ENCODE measurements at regions not wholly inside any gene's neighbourhood (a gene's known extent, or its start where the extent isn't known, plus 50 kb on each side); places are given as distances from the start of the nearest gene placed in this dataset.

GRCh38 chr1:182146286-182146685, 84.8 kb upstream of the ZNF648 start:
- no peak overlapping the region for H3K4me2 ChIP-seq (ENCODE audit: insufficient read depth, low read length)
- no peaks in the 10 kb centered on the region for H3K79me2 ChIP-seq (ENCODE audit: control insufficient read depth, insufficient read depth, low read length)
- no peaks in the 10 kb centered on the region for H4K20me1 ChIP-seq (replicated peaks; ENCODE audit: control insufficient read depth, insufficient read depth, low read length)
- H3K4me1 ChIP-seq (replicated peaks in 1 of 2; ENCODE audit: control insufficient read depth in 2 of 2, insufficient read depth in 2 of 2, low read length in 2 of 2): peaks cover 12 to 28% of the 10 kb centered on the region in 2 experiments
- no peak overlapping the region for H3K4me3 ChIP-seq
- BruUV-seq (replicated peaks): no TSS peak
- DNase-seq (ENCODE audit: extremely low read depth in 1 of 4, low spot score in 3 of 4) (no peak), FAIRE-seq (no peak), ATAC-seq (no peak)
- no peaks in the 10 kb centered on the region for H3K36me3 ChIP-seq (ENCODE audit: control insufficient read depth, insufficient read depth, low read length)
- intact Hi-C loops (cut with micrococcal nuclease) (no loop called here), in situ Hi-C loops (cut with MboI) (no loop called here)
- H3K27me3 ChIP-seq (ENCODE audit: control insufficient read depth in 2 of 2, insufficient read depth in 2 of 2, low read length in 2 of 2): no peaks in the 10 kb centered on the region
- no peak overlapping the region for H2AFZ ChIP-seq (ENCODE audit: low read depth, low read length)
- WGBS (ENCODE audit: insufficient coverage, low coverage, missing lambda C conversion rate): 79% methylated on average over 5 of the region's 5 CpGs
- no peak for TF ChIP-seq PTTG1 (tag; IDR thresholded peaks at IDR 0.05; ENCODE audit: low read depth)
- TF ChIP-seq HNRNPL (IDR thresholded peaks at IDR 0.05; ENCODE audit: low read depth, low read length): no peak
- no peak for TF ChIP-seq SNAPC5 (CRISPR knock-in tag; IDR thresholded peaks at IDR 0.05)
- POLR2A ChIA-PET: interaction anchor here (0.6 to 7.7 kb wide), 5 partner anchors 10 to 286 kb away, joined by 3 to 137 read pairs (median 4); partner anchors contain the start of gene GLUL
- CTCF ChIA-PET (ENCODE audit: low intra/inter-chr PET ratio): no interaction called here
- no peaks in the 10 kb centered on the region for H3K9me3 ChIP-seq (replicated peaks; ENCODE audit: control insufficient read depth, insufficient read depth, low read depth, low read length)
- H3K9ac ChIP-seq (ENCODE audit: insufficient read depth in 1 of 2, low read depth in 2 of 2, low read length in 2 of 2): no peak overlapping the region
- H3K27ac ChIP-seq (ENCODE audit: extremely low read depth, low read depth, low read length): no peak overlapping the region
- peaks cover 3% of the 10 kb centered on the region for H3K9me1 ChIP-seq (ENCODE audit: control insufficient read depth, insufficient read depth, low read length)

GRCh38 chr1:182145441-182145840, 83.9 kb upstream of the ZNF648 start:
- in situ Hi-C loops (cut with MboI) (no loop called here), intact Hi-C loops (cut with micrococcal nuclease) (no loop called here)
- peaks cover 12 to 28% of the 10 kb centered on the region in 2 experiments for H3K4me1 ChIP-seq (replicated peaks in 1 of 2; ENCODE audit: control insufficient read depth in 2 of 2, insufficient read depth in 2 of 2, low read length in 2 of 2)
- H2AFZ ChIP-seq (ENCODE audit: low read depth, low read length): no peak overlapping the region
- ATAC-seq: no peak
- H3K9me1 ChIP-seq (ENCODE audit: control insufficient read depth, insufficient read depth, low read length): peaks cover 3% of the 10 kb centered on the region
- WGBS (ENCODE audit: insufficient coverage, low coverage, missing lambda C conversion rate): 65% methylated on average over 5 of the region's 5 CpGs
- H3K4me2 ChIP-seq (ENCODE audit: insufficient read depth, low read length): no peak overlapping the region
- no peak for DNase-seq (ENCODE audit: extremely low read depth in 1 of 4, low spot score in 3 of 4)
- H3K27me3 ChIP-seq (ENCODE audit: control insufficient read depth in 2 of 2, insufficient read depth in 2 of 2, low read length in 2 of 2): peaks cover 0 to 1% of the 10 kb centered on the region in 2 experiments; a peak in 2 of 5 replicates
- CTCF ChIA-PET (ENCODE audit: low intra/inter-chr PET ratio): interaction anchor here (4.0 kb wide), 1 partner anchor 53 kb away, joined by 17 read pairs; no protein-coding TSS in a partner anchor
- H3K27ac ChIP-seq (ENCODE audit: extremely low read depth, low read depth, low read length): no peak overlapping the region
- no peak overlapping the region for H3K4me3 ChIP-seq
- H3K79me2 ChIP-seq (ENCODE audit: control insufficient read depth, insufficient read depth, low read length): no peaks in the 10 kb centered on the region
- no peaks in the 10 kb centered on the region for H4K20me1 ChIP-seq (replicated peaks; ENCODE audit: control insufficient read depth, insufficient read depth, low read length)
- POLR2A ChIA-PET: interaction anchor here (0.6 to 7.7 kb wide), 8 partner anchors 10 to 245 kb away, joined by 3 to 137 read pairs (median 4); partner anchors contain the start of gene GLUL
- no peak overlapping the region for H3K9ac ChIP-seq (ENCODE audit: insufficient read depth in 1 of 2, low read depth in 2 of 2, low read length in 2 of 2)
- FAIRE-seq: no peak
- no TSS peak for BruUV-seq (replicated peaks)
- H3K9me3 ChIP-seq (replicated peaks; ENCODE audit: control insufficient read depth, insufficient read depth, low read depth, low read length): no peaks in the 10 kb centered on the region
- H3K36me3 ChIP-seq (ENCODE audit: control insufficient read depth, insufficient read depth, low read length): no peaks in the 10 kb centered on the region
- TF ChIP-seq FUS (optimal IDR thresholded peaks at IDR 0.05; ENCODE audit: low read depth, low read length) (no peak), TCF15 (CRISPR knock-in tag; IDR thresholded peaks at IDR 0.05) (no peak), RFX1 (IDR thresholded peaks at IDR 0.05) (peak; percentile 67)

All from K562 (cell line).